ENCODE measurements at regions not wholly inside any gene's neighbourhood (a gene's known extent, or its start where the extent isn't known, plus 50 kb on each side); places are given as distances from the start of the nearest gene placed in this dataset.
"Not testable (repeated sequence)": the region's sequence is repeated elsewhere in the genome, so short reads cannot be mapped to it uniquely, and the experiment has no call there.

- no peaks in the 10 kb centered on the region for H3K36me3 ChIP-seq (ENCODE audit: insufficient read depth, low read length)
- no peak overlapping the region for H3K4me3 ChIP-seq
- H3K9me3 ChIP-seq (ENCODE audit: low read depth, low read length) = no peaks in the 10 kb centered on the region
- no peak overlapping the region for H3K9ac ChIP-seq (ENCODE audit: insufficient read length)
- TF ChIP-seq POLR2AphosphoS5 (IDR thresholded peaks at IDR 0.05; ENCODE audit: borderline replicate concordance, low read depth, low read length) = no peak
- TF ChIP-seq FOXP2 (optimal IDR thresholded peaks at IDR 0.05; ENCODE audit: control extremely low read depth, extremely low read length, insufficient read depth) = no peak
- no peak for TF ChIP-seq EZH2 (IDR thresholded peaks at IDR 0.05)
- no peak for DNase-seq (ENCODE audit: low read depth, low spot score)
- H3K27ac ChIP-seq = no peak overlapping the region
Measured at GRCh38 chr3:146382386-146382785, 87.0 kb downstream of the PLSCR2 start.

GRCh38 chr3:146380046-146380445 lies 89.3 kb downstream of the PLSCR2 start:
- H3K9ac ChIP-seq (ENCODE audit: insufficient read length) = no peak overlapping the region
- TF ChIP-seq POLR2AphosphoS5 (IDR thresholded peaks at IDR 0.05; ENCODE audit: borderline replicate concordance, low read depth, low read length) = no peak
- no peak for TF ChIP-seq FOXP2 (optimal IDR thresholded peaks at IDR 0.05; ENCODE audit: control extremely low read depth, extremely low read length, insufficient read depth)
- no peak for TF ChIP-seq EZH2 (IDR thresholded peaks at IDR 0.05)
- no peaks in the 10 kb centered on the region for H3K36me3 ChIP-seq (ENCODE audit: insufficient read depth, low read length)
- no peak overlapping the region for H3K4me3 ChIP-seq
- H3K27ac ChIP-seq = no peak overlapping the region
- no peak for DNase-seq (ENCODE audit: low read depth, low spot score)
- H3K9me3 ChIP-seq (ENCODE audit: low read depth, low read length) = no peaks in the 10 kb centered on the region

GRCh38 chr3:146375219-146375618 lies 94.1 kb downstream of the PLSCR2 start:
- no peak for DNase-seq (ENCODE audit: low read depth, low spot score)
- H3K4me3 ChIP-seq = no peak overlapping the region
- no peak overlapping the region for H3K9ac ChIP-seq (ENCODE audit: insufficient read length)
- no peak overlapping the region for H3K27ac ChIP-seq
- no peaks in the 10 kb centered on the region for H3K9me3 ChIP-seq (ENCODE audit: low read depth, low read length)
- TF ChIP-seq FOXP2 (optimal IDR thresholded peaks at IDR 0.05; ENCODE audit: control extremely low read depth, extremely low read length, insufficient read depth) (no peak), EZH2 (IDR thresholded peaks at IDR 0.05) (no peak)
- H3K36me3 ChIP-seq (ENCODE audit: insufficient read depth, low read length) = no peaks in the 10 kb centered on the region

GRCh38 chr3:146374146-146374545 lies 95.2 kb downstream of the PLSCR2 start:
- Histone ChIP-seq H3K4me3 (no peak overlapping the region), H3K27ac (no peak overlapping the region), H3K9ac (ENCODE audit: insufficient read length) (no peak overlapping the region), H3K36me3 (ENCODE audit: insufficient read depth, low read length) (no peaks in the 10 kb centered on the region), H3K9me3 (ENCODE audit: low read depth, low read length) (no peaks in the 10 kb centered on the region)
- DNase-seq (ENCODE audit: low read depth, low spot score) = no peak
- no peak for TF ChIP-seq EZH2 (IDR thresholded peaks at IDR 0.05)
- no peak for TF ChIP-seq POLR2AphosphoS5 (IDR thresholded peaks at IDR 0.05; ENCODE audit: borderline replicate concordance, low read depth, low read length)
- TF ChIP-seq FOXP2 (optimal IDR thresholded peaks at IDR 0.05; ENCODE audit: control extremely low read depth, extremely low read length, insufficient read depth) = no peak

GRCh38 chr3:146371902-146372301 lies 97.5 kb downstream of the PLSCR2 start:
- TF ChIP-seq FOXP2 (optimal IDR thresholded peaks at IDR 0.05; ENCODE audit: control extremely low read depth, extremely low read length, insufficient read depth) (no peak), POLR2AphosphoS5 (IDR thresholded peaks at IDR 0.05; ENCODE audit: borderline replicate concordance, low read depth, low read length) (no peak), EZH2 (IDR thresholded peaks at IDR 0.05) (no peak)
- Histone ChIP-seq H3K4me3 (no peak overlapping the region), H3K9me3 (ENCODE audit: low read depth, low read length) (no peaks in the 10 kb centered on the region)

GRCh38 chr3:146368882-146369523 lies 100.4 kb downstream of the PLSCR2 start:
- no peaks in the 10 kb centered on the region for H3K9me3 ChIP-seq (ENCODE audit: low read depth, low read length)
- TF ChIP-seq FOXP2 (optimal IDR thresholded peaks at IDR 0.05; ENCODE audit: control extremely low read depth, extremely low read length, insufficient read depth) = no peak
- no peak for TF ChIP-seq EZH2 (IDR thresholded peaks at IDR 0.05)
- no peak for TF ChIP-seq POLR2AphosphoS5 (IDR thresholded peaks at IDR 0.05; ENCODE audit: borderline replicate concordance, low read depth, low read length)

More at GRCh38 chr3:146371902-146372301, 97.5 kb downstream of the PLSCR2 start:
- Histone ChIP-seq H3K9ac (ENCODE audit: insufficient read length) (no peak overlapping the region), H3K36me3 (ENCODE audit: insufficient read depth, low read length) (no peaks in the 10 kb centered on the region), H3K27ac (no peak overlapping the region)
- DNase-seq (ENCODE audit: low read depth, low spot score) = no peak

GRCh38 chr3:146359841-146360240 lies 108.9 kb upstream of the PLSCR4 start:
- Histone ChIP-seq H3K9ac (ENCODE audit: insufficient read length) (no peak overlapping the region), H3K9me3 (ENCODE audit: low read depth, low read length) (peaks cover 4% of the 10 kb centered on the region; the same call in 1 of the 2 replicates), H3K4me3 (no peak overlapping the region), H3K36me3 (ENCODE audit: insufficient read depth, low read length) (no peaks in the 10 kb centered on the region), H3K27ac (no peak overlapping the region)
- no peak for DNase-seq (ENCODE audit: low read depth, low spot score)
- TF ChIP-seq POLR2AphosphoS5 (IDR thresholded peaks at IDR 0.05; ENCODE audit: borderline replicate concordance, low read depth, low read length) (no peak), EZH2 (IDR thresholded peaks at IDR 0.05) (no peak), FOXP2 (optimal IDR thresholded peaks at IDR 0.05; ENCODE audit: control extremely low read depth, extremely low read length, insufficient read depth) (no peak)

More at GRCh38 chr3:146368882-146369523, 100.4 kb downstream of the PLSCR2 start:
- DNase-seq (ENCODE audit: low read depth, low spot score) = no peak
- H3K4me3 ChIP-seq = no peak overlapping the region
- no peak overlapping the region for H3K9ac ChIP-seq (ENCODE audit: insufficient read length)
- H3K27ac ChIP-seq = no peak overlapping the region
- H3K36me3 ChIP-seq (ENCODE audit: insufficient read depth, low read length) = no peaks in the 10 kb centered on the region

- H3K27ac ChIP-seq; DNase-seq (ENCODE audit: low read depth, low spot score); H3K9ac ChIP-seq (ENCODE audit: insufficient read length); H3K36me3 ChIP-seq (ENCODE audit: insufficient read depth, low read length); H3K9me3 ChIP-seq (ENCODE audit: low read depth, low read length); H3K4me3 ChIP-seq: not testable (repeated sequence)
Measured at GRCh38 chr3:146354421-146354820, 103.5 kb upstream of the PLSCR4 start.

GRCh38 chr3:146350852-146351251 lies 99.9 kb upstream of the PLSCR4 start:
- H3K9me3 ChIP-seq (ENCODE audit: low read depth, low read length) = no peaks in the 10 kb centered on the region
- H3K4me3 ChIP-seq = no peak overlapping the region
- no peaks in the 10 kb centered on the region for H3K36me3 ChIP-seq (ENCODE audit: insufficient read depth, low read length)
- H3K9ac ChIP-seq (ENCODE audit: insufficient read length) = no peak overlapping the region
- no peak for TF ChIP-seq FOXP2 (optimal IDR thresholded peaks at IDR 0.05; ENCODE audit: control extremely low read depth, extremely low read length, insufficient read depth)
- no peak for TF ChIP-seq EZH2 (IDR thresholded peaks at IDR 0.05)
- TF ChIP-seq POLR2AphosphoS5 (IDR thresholded peaks at IDR 0.05; ENCODE audit: borderline replicate concordance, low read depth, low read length) = no peak
- no peak for DNase-seq (ENCODE audit: low read depth, low spot score)
- H3K27ac ChIP-seq = no peak overlapping the region
